ENCODE measurements at regions not wholly inside any gene's neighbourhood (a gene's known extent, or its start where the extent isn't known, plus 50 kb on each side); places are given as distances from the start of the nearest gene placed in this dataset.

- H3K4me1 ChIP-seq (ENCODE audit: control insufficient read depth, insufficient read depth, low read length) = no peaks in the 10 kb centered on the region
- no peak overlapping the region for H3K4me3 ChIP-seq (ENCODE audit: low read length)
- H3K27me3 ChIP-seq (ENCODE audit: control insufficient read depth, insufficient read depth, low read length, poor library complexity, severe bottlenecking) = no peaks in the 10 kb centered on the region
- H3K36me3 ChIP-seq (ENCODE audit: control insufficient read depth, insufficient read depth, low read length) = no peaks in the 10 kb centered on the region
- no peak overlapping the region for H3K27ac Mint-ChIP-seq
- no peak overlapping the region for H3K9ac ChIP-seq (ENCODE audit: extremely low read depth, low read length, poor library complexity, severe bottlenecking)
- no peaks in the 10 kb centered on the region for H3K9me3 ChIP-seq (ENCODE audit: control insufficient read depth, low read length)
- no peak for DNase-seq
- no peak overlapping the region for H3K27ac ChIP-seq (ENCODE audit: low read depth, low read length)
- TF ChIP-seq, protein P1, sequence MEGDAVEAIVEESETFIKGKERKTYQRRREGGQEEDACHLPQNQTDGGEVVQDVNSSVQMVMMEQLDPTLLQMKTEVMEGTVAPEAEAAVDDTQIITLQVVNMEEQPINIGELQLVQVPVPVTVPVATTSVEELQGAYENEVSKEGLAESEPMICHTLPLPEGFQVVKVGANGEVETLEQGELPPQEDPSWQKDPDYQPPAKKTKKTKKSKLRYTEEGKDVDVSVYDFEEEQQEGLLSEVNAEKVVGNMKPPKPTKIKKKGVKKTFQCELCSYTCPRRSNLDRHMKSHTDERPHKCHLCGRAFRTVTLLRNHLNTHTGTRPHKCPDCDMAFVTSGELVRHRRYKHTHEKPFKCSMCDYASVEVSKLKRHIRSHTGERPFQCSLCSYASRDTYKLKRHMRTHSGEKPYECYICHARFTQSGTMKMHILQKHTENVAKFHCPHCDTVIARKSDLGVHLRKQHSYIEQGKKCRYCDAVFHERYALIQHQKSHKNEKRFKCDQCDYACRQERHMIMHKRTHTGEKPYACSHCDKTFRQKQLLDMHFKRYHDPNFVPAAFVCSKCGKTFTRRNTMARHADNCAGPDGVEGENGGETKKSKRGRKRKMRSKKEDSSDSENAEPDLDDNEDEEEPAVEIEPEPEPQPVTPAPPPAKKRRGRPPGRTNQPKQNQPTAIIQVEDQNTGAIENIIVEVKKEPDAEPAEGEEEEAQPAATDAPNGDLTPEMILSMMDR (conservative IDR thresholded peaks at IDR 0.05) = no peak
- H3K4me3 Mint-ChIP-seq = no peak overlapping the region
- no peaks in the 10 kb centered on the region for H3K9me3 Mint-ChIP-seq
- H3K27me3 Mint-ChIP-seq (ENCODE audit: insufficient read depth) = no peaks in the 10 kb centered on the region
- no peaks in the 10 kb centered on the region for H3K36me3 Mint-ChIP-seq (ENCODE audit: low read depth)
- H3K4me1 Mint-ChIP-seq = no peaks in the 10 kb centered on the region
- 100% methylated on average over 1 of the region's 1 CpG; no CpG with 5 or more reads in 1 of the 2 experiments for WGBS, 2 experiments (ENCODE audit: insufficient coverage in 1 of 2, insufficient read length in 1 of 2)
These were observed 293.2 kb downstream of the DIPK2A start for GRCh38 chr3:144264794-144265193.

DNA sequence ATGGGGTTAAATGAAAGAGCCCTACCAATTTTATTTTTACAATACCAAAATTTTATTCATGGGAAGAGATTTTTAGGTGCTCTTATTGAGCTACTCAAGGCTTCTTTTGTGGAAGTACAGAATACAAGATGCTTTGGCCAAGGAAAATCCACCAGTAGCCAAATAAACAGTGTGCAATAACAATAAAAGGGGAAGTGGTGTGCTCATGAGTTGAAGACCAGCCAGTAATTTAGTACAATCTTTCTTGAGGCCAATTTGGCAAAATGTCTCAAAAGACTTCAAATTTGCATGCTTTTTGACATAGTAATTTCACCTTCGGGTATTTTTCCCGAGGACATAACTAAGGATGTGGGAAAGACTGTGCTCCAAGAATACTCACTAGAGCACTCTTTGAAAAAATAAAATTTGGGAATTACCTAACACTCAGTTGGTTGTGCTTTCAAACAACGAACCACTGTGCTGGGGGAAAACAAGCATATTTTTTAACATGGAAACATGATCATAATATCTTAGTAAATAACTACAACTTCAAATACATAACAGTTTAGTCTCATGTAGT lies 294.0 kb downstream of the DIPK2A start:
- H3K27ac Mint-ChIP-seq = no peak overlapping the region
- H3K27me3 ChIP-seq (ENCODE audit: control insufficient read depth, insufficient read depth, low read length, poor library complexity, severe bottlenecking) = no peaks in the 10 kb centered on the region
- TF ChIP-seq, protein P1 (conservative IDR thresholded peaks at IDR 0.05) = no peak

GRCh38 chr3:144270100-144270499 lies 298.5 kb downstream of the DIPK2A start:
- WGBS, 2 experiments (ENCODE audit: insufficient coverage in 1 of 2, insufficient read length in 1 of 2) = 93 to 94% methylated on average over 3 of the region's 3 CpGs
- Histone ChIP-seq H3K9me3 (ENCODE audit: control insufficient read depth, low read length) (no peaks in the 10 kb centered on the region), H3K36me3 (ENCODE audit: control insufficient read depth, insufficient read depth, low read length) (no peaks in the 10 kb centered on the region), H3K9ac (ENCODE audit: extremely low read depth, low read length, poor library complexity, severe bottlenecking) (no peak overlapping the region), H3K4me1 (ENCODE audit: control insufficient read depth, insufficient read depth, low read length) (no peaks in the 10 kb centered on the region), H3K27ac (ENCODE audit: low read depth, low read length) (no peak overlapping the region), H3K27me3 (ENCODE audit: control insufficient read depth, insufficient read depth, low read length, poor library complexity, severe bottlenecking) (no peaks in the 10 kb centered on the region), H3K4me3 (ENCODE audit: low read length) (no peak overlapping the region)
- H3K27me3 Mint-ChIP-seq (ENCODE audit: insufficient read depth) = no peaks in the 10 kb centered on the region
- DNase-seq = no peak
- H3K27ac Mint-ChIP-seq = no peak overlapping the region
- no peaks in the 10 kb centered on the region for H3K9me3 Mint-ChIP-seq
- H3K4me3 Mint-ChIP-seq = no peak overlapping the region
- no peaks in the 10 kb centered on the region for H3K4me1 Mint-ChIP-seq
- TF ChIP-seq, protein P1 (conservative IDR thresholded peaks at IDR 0.05) = no peak
- no peaks in the 10 kb centered on the region for H3K36me3 Mint-ChIP-seq (ENCODE audit: low read depth)

More for the DNA sequence above, 294.0 kb downstream of the DIPK2A start:
- no peaks in the 10 kb centered on the region for H3K4me1 ChIP-seq (ENCODE audit: control insufficient read depth, insufficient read depth, low read length)
- no peaks in the 10 kb centered on the region for H3K9me3 ChIP-seq (ENCODE audit: control insufficient read depth, low read length)
- no peak overlapping the region for H3K9ac ChIP-seq (ENCODE audit: extremely low read depth, low read length, poor library complexity, severe bottlenecking)
- 92 to 100% methylated on average over 1 to 3 of the region's 3 CpGs for WGBS, 2 experiments (ENCODE audit: insufficient coverage in 1 of 2, insufficient read length in 1 of 2)
- DNase-seq = no peak
- H3K27ac ChIP-seq (ENCODE audit: low read depth, low read length) = no peak overlapping the region
- no peaks in the 10 kb centered on the region for H3K36me3 Mint-ChIP-seq (ENCODE audit: low read depth)
- H3K9me3 Mint-ChIP-seq = no peaks in the 10 kb centered on the region
- H3K27me3 Mint-ChIP-seq (ENCODE audit: insufficient read depth) = no peaks in the 10 kb centered on the region
- no peaks in the 10 kb centered on the region for H3K36me3 ChIP-seq (ENCODE audit: control insufficient read depth, insufficient read depth, low read length)
- H3K4me1 Mint-ChIP-seq = no peaks in the 10 kb centered on the region
- H3K4me3 Mint-ChIP-seq = no peak overlapping the region
- no peak overlapping the region for H3K4me3 ChIP-seq (ENCODE audit: low read length)
